HG02642 (cell line): ENCODE measurements at regions not wholly inside any gene's neighbourhood (a gene's known extent, or its start where the extent isn't known, plus 50 kb on each side); places are given as distances from the start of the nearest gene placed in this dataset.
A peak's percentile ranks its signal among the peaks of the same experiment; 100 is the strongest.
"Not testable (repeated sequence)": the region's sequence is repeated elsewhere in the genome, so short reads cannot be mapped to it uniquely, and the experiment has no call there.

Experiments used
- ATAC-seq: cut with Tn5 transposase; IDR thresholded peaks from one replicate; pipeline ENCODE4 v1.9.1; 2021; ENCODE audit warnings: mild to moderate bottlenecking; ENCODE audit not compliant: unreplicated experiment, poor library complexity

DNA sequence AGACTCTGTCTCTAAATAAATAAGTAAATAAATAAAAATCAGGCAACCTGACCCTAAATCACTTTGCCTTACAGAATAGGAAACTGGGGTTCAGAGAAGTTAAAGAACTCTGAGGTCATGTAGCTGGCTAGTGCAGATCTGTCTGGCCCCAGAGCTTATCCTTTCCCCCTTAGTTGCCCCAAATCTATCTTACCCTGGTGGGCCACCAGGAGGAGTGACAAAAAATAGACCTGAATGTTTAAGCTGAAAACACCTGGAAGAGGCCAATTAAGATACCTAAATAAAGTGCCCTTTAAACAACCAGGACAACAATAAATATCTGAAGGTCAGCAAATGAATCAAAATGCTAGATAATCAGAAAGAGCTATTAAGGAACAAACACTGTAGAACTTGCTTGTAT is 59.7 kb downstream of the TEX35 start:
- ATAC-seq: no peak

DNA sequence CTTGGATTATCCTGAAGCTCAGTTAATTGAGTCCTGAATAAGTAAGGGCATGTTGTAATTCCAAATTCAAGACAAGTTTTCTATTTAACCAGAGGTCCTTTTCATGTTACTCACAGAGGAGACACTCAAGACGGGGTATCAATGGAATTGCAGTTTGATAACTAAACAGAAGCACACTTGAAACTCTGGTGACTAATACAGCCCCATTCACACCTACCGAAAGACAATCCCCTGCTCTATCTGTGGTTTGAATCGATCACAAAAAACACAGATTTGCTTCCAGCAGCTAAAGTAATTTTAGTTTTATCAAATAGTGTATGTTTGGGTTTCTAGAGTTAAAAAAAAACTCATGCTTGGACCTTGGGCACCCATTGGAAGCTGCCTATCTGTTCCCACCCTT is 60.4 kb downstream of the TEX35 start:
- peak; percentile 72 for ATAC-seq

DNA sequence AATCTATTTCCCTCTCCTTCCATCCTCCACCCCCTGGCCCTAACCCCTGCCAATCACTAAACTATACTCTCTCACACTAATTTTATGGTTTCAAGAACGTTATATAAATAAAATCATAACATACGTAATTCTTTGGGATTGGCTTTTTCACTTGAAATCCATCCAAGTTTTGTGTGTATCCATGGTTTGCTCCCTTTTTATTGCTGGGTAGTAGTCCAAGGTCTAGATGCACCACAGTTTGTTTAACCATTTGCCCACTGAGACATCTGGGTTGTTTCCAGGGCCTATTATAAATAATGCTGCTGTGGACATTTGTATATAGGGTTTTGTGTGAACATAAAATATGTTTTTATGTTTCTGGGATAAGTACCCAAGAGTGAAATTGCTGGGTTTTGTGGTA is 61.4 kb downstream of the TEX35 start:
- ATAC-seq: no peak

DNA sequence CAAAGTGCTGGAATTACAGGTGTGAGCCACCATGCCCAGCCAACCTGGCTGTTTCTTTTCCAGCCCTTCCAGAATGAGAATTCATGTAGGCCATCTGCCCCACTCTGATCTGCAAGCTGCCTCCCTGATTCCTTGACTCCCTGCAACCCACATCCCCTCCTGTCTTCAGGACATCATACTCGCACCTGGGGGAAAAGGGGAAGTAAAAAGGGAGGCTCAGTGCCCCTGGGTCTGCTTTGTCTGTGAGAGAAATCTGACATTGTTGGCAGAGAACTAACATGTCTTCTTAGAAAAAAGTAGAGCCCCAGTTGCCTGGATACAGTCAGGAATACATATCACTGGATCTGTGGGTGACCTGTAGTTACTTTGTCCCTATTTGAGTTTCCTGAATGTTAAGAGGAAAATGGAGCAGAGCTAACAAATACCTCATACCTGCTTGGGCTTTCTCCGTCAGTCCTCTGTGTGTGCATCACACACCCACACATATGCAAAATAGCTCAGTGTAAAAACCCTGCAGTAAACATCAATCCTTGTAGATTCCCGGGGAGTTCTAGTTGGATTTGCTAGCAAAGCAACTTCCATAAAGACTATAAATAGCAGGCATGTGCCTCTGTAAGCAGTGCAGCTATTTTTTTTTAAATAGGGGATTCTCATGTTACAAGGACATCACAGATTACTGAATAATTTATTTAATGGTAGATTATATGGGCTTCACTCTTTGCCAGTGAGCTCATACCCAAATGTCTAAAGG is 62.9 kb downstream of the TEX35 start:
- ATAC-seq: no peak

DNA sequence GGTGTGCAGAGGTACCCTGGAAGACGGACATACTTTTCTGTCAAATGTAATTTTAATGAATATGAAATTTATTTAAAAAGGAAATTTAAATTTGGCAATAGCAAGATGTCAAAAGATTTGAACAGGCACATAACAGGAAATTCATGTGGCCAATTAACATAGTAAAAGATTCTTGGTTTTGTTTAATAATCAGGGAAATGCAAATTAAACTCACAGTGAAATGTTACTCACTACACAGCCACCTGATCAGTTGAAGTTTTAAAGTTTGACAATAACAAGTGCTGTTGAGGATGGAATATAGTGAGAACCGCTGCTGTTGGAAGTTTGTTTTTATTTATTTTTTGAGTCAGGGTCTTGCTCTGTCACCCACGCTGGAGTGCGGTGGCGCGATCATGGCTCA is 63.9 kb downstream of the TEX35 start:
- ATAC-seq: no peak

DNA sequence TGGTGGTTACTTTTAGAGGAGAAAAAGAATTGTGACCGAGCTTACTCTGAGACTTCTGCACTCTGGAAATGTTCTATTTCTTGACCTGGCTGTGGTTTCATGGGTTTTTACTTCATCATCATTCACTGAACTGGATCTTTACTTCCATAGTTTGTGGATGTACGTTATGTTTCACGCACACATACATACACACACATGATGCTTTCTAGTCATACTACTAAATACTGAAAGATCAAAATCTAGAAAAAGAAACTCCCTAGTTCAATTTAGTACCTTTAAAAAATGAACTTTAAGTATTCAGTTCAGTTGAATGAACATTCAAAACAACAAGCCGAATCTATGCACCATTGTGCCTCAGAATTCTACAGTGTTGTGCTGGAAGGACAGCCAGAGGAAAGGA is 65.0 kb downstream of the TEX35 start:
- no peak for ATAC-seq

DNA sequence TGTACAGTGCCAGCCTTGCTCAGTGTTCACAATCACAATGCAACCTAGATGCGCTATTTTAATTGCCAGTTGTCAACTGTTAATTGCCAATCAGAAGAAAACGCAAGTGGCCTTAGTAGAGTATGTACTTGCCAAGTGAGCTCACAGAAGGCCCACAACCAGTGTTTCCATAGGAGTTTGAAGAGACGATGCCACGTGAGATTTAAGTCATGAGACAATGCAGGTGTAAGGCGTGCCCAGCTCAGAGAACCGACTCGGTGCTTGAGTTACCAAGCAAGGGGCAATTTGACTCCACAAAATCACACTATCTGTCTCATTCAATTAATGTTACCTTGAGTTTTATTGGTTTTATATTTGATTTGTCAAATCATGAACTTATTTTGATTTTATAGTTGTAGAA is 65.6 kb downstream of the TEX35 start:
- no peak for ATAC-seq

DNA sequence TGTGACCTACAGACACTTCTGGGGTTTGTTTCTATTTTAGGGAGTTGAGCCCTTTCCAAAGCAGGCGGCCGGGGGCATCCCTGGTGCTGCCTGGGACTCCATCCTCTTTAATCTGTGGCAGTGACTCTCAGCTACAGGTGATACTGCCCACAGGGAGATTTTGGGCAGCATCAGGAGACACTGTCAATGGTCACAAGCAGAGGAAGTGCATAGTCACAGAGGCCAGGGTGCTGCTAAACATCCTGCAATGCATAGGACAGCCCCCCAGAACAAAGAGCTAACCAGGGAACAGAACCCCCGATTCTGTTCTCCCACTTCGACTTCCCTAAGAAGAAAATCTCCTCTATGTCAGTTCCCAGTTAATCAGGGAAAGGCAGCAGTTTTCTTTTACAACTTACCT is 66.2 kb downstream of the TEX35 start:
- no peak for ATAC-seq

DNA sequence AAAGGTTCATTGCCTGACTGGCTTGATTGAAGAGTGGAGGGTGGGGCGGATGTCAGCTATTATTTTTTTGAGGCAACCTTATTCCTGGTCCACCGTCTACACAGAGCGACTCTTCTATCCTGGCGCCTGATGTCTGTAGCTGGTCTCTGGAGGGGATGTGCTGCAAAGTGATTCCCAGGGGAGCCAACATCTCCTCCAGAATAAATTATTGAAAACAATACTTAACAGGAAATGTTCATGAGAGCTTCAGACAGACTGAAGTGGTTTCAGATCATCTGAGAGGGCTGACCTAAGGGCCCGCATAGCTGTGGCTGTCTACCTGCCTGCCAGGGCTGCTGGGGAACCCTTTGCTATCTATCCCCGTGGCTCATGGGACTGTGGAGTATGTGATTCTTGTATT is 66.7 kb downstream of the TEX35 start:
- ATAC-seq: peak; percentile 32

DNA sequence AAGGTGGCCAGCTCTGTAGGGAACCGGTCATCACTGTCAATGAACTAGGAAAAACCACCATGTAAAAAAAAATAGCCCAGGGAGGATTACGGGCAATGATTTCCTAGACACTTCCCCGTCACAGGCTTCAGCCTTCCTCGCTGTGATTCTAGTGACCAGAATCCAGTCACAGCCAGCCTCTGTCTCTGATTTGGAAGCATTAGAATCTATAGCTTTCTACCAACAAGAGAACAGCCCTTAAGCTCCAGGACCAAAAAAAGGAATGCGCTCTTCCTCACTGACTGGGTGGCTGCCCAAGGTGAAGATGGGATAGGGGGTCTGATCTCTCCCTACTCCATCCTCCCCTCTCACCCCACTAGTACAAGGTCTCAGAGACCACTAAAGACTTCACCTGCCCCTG is 67.2 kb downstream of the TEX35 start:
- no peak for ATAC-seq

DNA sequence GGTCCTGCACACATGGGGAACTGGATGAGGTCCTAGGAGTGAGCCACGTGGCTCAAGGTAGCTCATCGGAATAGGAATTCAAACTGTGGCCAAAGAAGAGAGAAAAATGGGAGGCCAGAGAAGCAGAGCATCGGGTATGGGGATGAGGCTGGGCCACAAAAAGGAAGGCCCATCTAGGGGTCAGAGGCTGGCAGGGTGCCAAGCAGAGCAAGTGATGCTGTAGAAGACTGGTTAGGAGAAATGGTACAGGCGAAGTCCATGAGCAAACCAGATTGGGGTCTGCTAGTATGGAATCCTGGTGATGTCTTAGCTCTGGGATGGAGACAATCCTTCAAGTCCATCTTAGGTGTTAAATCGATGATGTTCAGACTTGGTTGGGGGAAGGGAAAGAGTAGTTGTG is 68.0 kb downstream of the TEX35 start:
- ATAC-seq: peak; percentile 1

DNA sequence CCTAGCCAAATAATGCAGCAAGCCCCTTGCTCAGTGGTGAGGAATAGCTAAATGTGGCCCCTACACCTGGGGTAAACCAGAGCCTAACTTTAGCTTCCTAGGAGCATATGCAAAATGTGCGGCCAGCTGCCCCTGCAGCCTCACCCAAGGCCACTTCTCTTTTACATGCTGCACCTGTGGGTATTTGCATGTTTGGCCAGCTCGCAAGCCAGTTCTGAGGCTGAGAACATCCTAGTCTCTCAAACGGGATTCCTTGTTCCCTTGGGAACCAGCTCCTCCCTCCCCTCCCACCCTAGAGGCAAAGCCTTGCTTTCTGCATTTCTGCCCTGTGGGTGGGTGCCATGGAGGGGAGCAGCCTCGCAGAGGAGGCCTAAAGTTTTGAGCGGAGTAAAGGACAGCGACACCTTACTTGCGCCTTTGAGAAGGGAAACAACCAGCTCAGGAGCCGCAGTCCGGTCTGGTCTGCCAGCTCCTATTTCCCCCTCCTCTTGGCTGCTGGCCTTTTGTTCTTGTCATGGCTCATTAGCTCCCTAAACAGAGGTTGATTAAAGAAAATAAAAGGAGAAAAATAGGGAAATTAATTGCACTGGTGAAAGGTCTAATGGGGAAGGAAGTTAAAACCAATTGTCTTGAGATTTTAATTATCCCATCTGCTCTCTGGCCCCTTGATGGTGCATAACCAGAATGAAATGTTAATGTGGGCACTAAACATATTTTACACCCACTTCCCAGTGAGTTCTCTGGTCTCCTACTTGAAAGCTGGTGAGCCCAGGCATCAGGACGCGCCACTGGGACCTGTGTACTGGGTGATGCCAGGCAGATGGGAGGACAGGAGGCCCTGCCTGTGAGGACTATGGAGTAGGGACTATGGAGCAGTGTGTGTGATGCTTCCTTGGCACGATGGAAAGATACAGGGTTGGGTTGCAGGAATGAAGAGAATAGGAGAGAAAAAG is 68.7 kb downstream of the TEX35 start:
- ATAC-seq: peak; percentile 88

DNA sequence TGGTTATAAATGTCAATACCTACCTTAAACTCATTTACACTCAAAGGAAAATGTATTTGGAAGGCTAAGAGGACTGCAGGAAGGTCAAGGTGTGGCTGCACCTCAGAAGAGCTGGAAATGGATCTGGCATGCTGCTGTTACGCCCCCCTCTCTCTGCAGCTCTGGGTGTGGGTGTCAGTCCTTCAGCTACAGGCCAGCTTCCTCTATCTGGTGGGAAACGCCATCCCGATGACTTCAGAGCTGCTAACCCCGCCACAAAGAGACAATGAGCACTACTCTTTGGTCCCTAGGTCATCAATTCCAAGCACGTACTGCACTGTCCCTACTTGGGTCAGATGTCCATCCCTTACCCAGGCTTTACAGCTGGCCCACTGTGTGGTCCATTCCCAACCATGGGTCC is 74.2 kb downstream of the TEX35 start:
- no peak for ATAC-seq

DNA sequence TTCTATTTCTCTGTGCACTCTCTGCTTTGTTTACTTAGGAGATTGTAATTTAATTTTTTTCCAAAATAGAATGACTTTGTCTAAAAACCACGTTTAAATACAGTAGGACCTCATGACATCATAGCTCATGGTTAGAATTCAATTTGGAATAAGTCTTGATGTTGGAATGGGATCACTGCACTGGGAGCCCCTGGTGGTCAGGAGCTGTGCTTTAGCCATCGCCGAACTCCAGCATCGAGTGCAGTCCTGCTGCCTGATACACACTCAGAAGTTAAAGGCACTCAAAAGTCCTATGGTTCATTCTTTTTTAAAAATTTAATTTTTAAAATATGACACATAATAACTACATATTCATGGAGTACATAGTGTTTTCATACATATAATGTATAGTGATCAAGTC is 75.1 kb downstream of the TEX35 start:
- no peak for ATAC-seq

DNA sequence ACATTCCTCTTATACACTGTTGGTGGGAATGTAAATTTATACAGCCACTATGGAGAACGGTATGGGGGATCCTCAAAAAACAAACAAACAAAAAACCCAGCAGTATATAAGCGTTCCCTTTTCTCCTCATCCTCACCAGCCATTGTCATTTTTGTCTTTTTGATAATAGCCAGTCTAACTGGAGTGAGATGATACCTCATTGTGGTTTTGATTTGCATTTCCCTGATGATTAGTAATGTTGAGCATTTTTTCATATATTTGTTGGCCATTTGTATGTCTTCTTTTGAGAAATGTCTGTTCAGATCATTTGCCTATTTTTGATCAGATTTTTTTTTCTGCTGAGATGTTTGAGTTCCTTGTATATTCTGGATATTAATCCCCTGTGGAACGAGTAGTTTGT is 76.1 kb downstream of the TEX35 start:
- not testable (repeated sequence) for ATAC-seq

DNA sequence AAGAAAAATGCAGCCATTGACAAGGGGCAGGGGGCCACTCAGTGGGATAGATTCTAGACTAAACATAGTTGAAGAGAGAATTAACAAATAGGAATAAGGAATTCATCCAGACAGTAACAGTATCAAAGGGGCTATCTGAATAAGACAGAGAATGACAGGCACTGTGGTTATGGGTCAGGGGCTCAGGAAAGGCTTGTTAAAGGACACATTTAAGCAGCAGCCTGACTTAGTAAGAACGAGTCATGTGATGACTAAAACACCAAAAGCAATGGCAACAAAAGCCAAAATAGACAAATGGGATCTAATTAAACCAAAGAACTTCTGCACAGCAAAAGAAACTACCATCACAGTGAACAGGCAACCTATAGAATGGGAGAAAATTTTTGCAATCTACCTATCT is 78.9 kb downstream of the TEX35 start:
- ATAC-seq: not testable (repeated sequence)

DNA sequence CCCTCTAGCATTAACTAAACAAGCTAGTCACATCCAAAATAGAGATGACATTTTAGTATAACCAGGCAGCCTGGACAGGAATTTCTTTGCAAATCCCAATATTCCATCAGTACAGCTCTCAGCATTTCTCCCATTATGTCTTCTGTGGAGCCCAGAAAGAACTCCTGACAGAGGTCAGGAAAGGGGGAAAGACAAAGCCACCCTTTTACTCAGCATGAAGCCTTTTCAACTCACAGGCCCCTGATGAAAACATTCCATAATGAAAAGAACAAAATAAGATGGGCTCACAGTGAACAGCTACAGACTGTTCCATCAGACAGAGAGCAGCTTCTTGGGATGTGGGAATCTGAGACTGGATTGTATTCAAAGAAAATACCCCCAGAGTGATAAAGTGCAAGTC is 80.6 kb downstream of the TEX35 start:
- ATAC-seq: no peak

DNA sequence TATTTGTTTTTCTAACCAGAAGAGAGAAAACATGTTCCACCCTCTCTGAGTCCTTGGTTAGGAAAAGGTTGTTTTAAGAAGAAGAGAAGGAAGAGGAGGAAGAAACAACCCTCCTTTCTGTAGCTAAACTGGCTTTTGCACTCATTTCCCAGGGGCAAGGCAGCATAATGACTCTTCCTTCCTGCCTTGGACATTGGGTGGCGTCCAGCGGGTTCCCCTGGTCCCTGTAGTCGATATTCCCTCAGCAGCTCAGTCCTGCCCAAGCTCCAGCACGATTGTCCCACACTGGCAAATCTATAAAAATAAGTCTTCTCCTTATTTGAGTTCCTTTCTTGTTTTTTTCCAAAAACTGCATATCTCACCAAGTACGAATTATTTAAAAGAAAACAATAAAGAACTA is 81.2 kb downstream of the TEX35 start:
- ATAC-seq: no peak

DNA sequence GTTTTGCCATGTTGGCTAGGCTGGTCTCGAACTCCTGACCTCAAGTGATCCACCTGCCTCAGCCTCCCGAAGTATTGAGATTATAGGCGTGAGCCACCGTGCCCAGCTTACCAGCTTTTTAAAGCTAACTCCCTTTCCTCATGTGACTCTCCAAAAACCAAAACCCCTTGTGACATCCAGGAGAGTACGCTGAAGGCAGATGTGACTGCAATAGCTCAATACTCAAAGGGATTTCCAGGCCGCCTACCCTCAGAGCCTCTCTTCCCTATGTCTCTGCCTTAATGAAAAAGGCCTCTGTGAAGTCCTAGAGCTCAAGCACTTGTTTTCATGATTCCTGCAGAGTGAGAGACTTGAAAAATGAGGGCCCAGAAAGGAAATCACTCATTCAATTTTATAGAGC is 82.6 kb downstream of the TEX35 start:
- ATAC-seq: no peak

DNA sequence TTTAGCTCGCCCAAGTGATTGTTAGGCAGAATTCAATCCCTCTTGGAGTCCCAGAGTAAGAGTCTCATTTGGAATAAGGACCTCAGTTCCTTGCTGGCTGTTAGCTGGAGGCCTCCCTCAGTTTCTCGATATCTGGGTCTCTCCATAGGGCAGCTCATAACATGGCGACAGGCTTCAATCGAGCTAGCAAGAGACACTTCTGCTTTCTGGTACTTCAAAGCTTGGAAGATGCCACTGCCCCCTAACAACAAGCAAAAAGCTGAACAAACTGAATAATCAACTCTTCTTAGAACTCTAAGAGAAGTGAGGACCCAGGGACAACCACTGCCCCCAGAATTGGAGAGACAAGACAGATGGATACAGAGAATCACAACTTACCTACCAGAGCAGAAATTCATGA is 86.2 kb downstream of the TEX35 start:
- ATAC-seq: no peak

DNA sequence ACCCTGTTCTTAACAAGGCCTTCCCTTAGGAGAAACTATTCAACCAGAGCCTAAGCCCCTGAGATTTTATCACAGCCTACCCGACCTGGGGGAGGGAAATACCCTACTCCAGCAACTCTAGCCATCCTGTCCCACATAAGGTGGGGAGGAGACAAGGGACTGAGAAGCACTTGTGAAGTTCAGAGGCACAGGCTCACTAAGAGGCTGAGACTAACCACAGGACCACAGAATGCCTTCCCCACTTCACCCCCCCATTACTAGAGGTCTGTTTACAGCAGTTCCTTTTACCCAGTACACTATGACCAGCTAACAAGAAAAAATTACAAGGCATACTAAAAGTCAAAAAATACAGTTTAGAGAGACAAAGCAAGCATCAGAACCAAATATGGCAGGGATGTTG is 86.8 kb downstream of the TEX35 start:
- peak; percentile 82 for ATAC-seq

DNA sequence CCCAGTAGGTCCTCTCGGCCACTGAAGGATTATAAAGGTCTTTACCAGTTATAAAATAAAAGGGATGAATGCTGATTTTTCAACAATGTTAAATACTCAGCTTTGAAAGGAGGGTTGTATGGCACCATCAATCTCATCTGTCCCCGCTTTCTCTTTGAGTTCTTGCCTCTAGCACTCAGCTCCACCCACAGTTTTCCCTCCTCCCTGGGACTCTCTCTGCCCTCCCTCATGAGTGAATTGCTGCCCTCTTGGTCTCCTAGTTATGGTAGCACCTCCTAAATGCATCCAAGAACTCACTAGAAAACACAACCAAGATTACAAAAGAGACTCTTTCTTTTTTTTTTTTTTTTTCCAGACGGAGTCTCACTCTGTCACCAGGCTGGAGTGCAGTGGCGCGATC is 91.0 kb downstream of the TEX35 start:
- ATAC-seq: no peak
